KMS-11 (cell line): ENCODE measurements at regions not wholly inside any gene's neighbourhood (a gene's known extent, or its start where the extent isn't known, plus 50 kb on each side); places are given as distances from the start of the nearest gene placed in this dataset.

Experiments used
- H2AFZ ChIP-seq: fragments of 200-600 bp; sonication (generic); 2 replicates; pipeline ENCODE4 v1.6.1; 2016; ENCODE audit warnings: antibody characterized with exemption, mixed run types, low read depth
- H3K27ac ChIP-seq: fragments of 200-600 bp; sonication (generic); 2 replicates; pipeline ENCODE4 v1.6.1; 2016; ENCODE audit warnings: mild to moderate bottlenecking, mixed run types
- H3K27me3 ChIP-seq: fragments of 200-600 bp; sonication (generic); 2 replicates; pipeline ENCODE4 v1.6.1; 2017; ENCODE audit warnings: mild to moderate bottlenecking, low read depth, mixed run types, moderate library complexity; ENCODE audit not compliant: insufficient read depth
- H3K36me3 ChIP-seq: fragments of 200-600 bp; sonication (generic); 2 replicates; pipeline ENCODE4 v1.6.1; 2017; ENCODE audit warnings: mild to moderate bottlenecking, mixed run types; ENCODE audit not compliant: insufficient read depth
- H3K4me1 ChIP-seq: fragments of 200-600 bp; sonication (generic); 2 replicates; pipeline ENCODE4 v1.6.1; 2016; ENCODE audit warnings: mild to moderate bottlenecking, low read depth, mixed run types; ENCODE audit not compliant: poor library complexity, severe bottlenecking
- H3K4me2 ChIP-seq: fragments of 200-600 bp; sonication (generic); 2 replicates; pipeline ENCODE4 v1.7.0; 2016; ENCODE audit warnings: mild to moderate bottlenecking, mixed run types
- H3K4me3 ChIP-seq: fragments of 200-600 bp; sonication (generic); IDR thresholded peaks from 2 replicates; pipeline ENCODE4 v1.6.1; 2017; ENCODE audit warnings: low read depth, low read length, mixed read lengths; ENCODE audit not compliant: insufficient read depth
- H3K79me2 ChIP-seq: fragments of 200-600 bp; sonication (generic); 2 replicates; pipeline ENCODE4 v1.6.1; 2016; ENCODE audit warnings: low read depth, mixed run types; ENCODE audit not compliant: insufficient read depth
- H3K9ac ChIP-seq: fragments of 200-600 bp; sonication (generic); 2 replicates; pipeline ENCODE4 v1.6.1; 2016; ENCODE audit warnings: mild to moderate bottlenecking, mixed run types
- H4K20me1 ChIP-seq: fragments of 200-600 bp; sonication (generic); 2 replicates; pipeline ENCODE4 v1.6.1; 2016; ENCODE audit warnings: mild to moderate bottlenecking, mixed run types; ENCODE audit not compliant: insufficient read depth
- CTCF ChIP-seq: fragments of 200-600 bp; sonication (generic); conservative IDR thresholded peaks from 2 replicates; pipeline ENCODE4 v1.6.1; 2017; ENCODE audit warnings: low read depth, mild to moderate bottlenecking, antibody characterized with exemption, low read length, moderate library complexity, mixed read lengths

GRCh38 chr2:138193416-138194213 is 229.3 kb downstream of the HNMT start:
- no peaks in the 10 kb centered on the region for H3K79me2 ChIP-seq
- no peak for TF ChIP-seq CTCF
- no peaks in the 10 kb centered on the region for H3K4me1 ChIP-seq
- H3K4me3 ChIP-seq, result no peak overlapping the region
- no peak overlapping the region for H3K9ac ChIP-seq
- H4K20me1 ChIP-seq, result no peaks in the 10 kb centered on the region
- H2AFZ ChIP-seq, result no peak overlapping the region
- H3K4me2 ChIP-seq, result no peak overlapping the region
- H3K36me3 ChIP-seq, result no peaks in the 10 kb centered on the region
- H3K27ac ChIP-seq, result no peak overlapping the region
- no peaks in the 10 kb centered on the region for H3K27me3 ChIP-seq

DNA sequence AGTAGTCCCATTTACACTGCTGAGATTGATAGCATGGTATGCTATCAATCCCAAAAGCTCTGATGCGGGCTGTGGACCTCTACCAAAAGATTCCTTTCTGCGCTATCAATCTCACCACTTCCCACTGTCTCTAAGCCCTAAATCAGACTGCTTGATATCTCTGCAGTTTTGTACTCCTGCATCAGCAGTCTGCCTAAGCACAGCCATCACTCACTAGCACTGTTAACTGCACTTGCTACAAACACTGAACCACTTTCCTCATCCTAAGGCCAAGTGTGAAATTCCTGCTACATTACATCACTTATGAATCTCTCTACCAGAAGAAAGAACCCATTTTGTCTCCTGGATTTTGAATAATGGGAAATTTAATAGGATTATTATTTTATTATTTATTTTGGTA is 237.0 kb downstream of the HNMT start:
- no peak overlapping the region for H3K9ac ChIP-seq
- no peaks in the 10 kb centered on the region for H3K27me3 ChIP-seq
- no peak overlapping the region for H3K4me3 ChIP-seq
- no peak overlapping the region for H3K4me2 ChIP-seq
- H3K36me3 ChIP-seq, result no peaks in the 10 kb centered on the region
- H3K27ac ChIP-seq, result no peak overlapping the region
- H4K20me1 ChIP-seq, result no peaks in the 10 kb centered on the region
- H3K79me2 ChIP-seq, result no peaks in the 10 kb centered on the region
- no peaks in the 10 kb centered on the region for H3K4me1 ChIP-seq
- no peak for TF ChIP-seq CTCF
- H2AFZ ChIP-seq, result no peak overlapping the region

GRCh38 chr2:138202762-138203161 is 238.5 kb downstream of the HNMT start:
- Histone ChIP-seq H3K27ac (no peak overlapping the region), H3K79me2 (no peaks in the 10 kb centered on the region), H3K4me1 (no peaks in the 10 kb centered on the region), H3K27me3 (no peaks in the 10 kb centered on the region), H3K4me3 (no peak overlapping the region), H4K20me1 (no peaks in the 10 kb centered on the region), H3K36me3 (no peaks in the 10 kb centered on the region), H3K4me2 (no peak overlapping the region), H2AFZ (no peak overlapping the region), H3K9ac (no peak overlapping the region)
- TF ChIP-seq CTCF, result no peak

- Histone ChIP-seq H3K27me3 (no peaks in the 10 kb centered on the region), H3K4me1 (no peaks in the 10 kb centered on the region), H2AFZ (no peak overlapping the region), H4K20me1 (no peaks in the 10 kb centered on the region), H3K4me2 (no peak overlapping the region), H3K79me2 (no peaks in the 10 kb centered on the region), H3K36me3 (no peaks in the 10 kb centered on the region), H3K27ac (no peak overlapping the region), H3K9ac (no peak overlapping the region), H3K4me3 (no peak overlapping the region)
- TF ChIP-seq CTCF, result no peak
These were observed 241.0 kb downstream of the HNMT start for GRCh38 chr2:138205281-138205680.
